ENCODE measurements at regions not wholly inside any gene's neighbourhood (a gene's known extent, or its start where the extent isn't known, plus 50 kb on each side); places are given as distances from the start of the nearest gene placed in this dataset.

DNA sequence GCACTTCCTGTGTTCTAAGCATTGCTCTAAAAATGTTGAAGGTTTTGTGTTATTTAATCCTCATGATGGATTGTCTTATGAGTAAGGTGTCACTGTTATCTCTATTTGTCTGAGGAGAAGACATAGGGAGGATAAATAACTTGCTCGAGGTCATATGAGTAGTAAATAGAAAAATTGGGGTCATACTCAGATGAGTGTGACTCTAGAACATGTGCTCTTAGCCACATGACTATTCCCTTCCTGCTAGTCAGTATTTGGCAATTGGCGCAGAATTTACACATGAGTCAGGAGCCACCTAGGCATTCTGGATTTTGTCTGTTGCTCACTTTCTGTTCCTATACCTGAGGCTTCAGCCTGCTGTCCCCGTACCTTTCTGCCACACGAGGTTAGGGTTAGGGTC is 234.6 kb upstream of the CD180 start:
- ChIA-PET POLR2A (no interaction called here), CTCF (interaction anchor here (1.1 kb wide), 1 partner anchor 12 kb away, joined by 3 read pairs; no protein-coding TSS in a partner anchor)
- TF ChIP-seq, protein P1, sequence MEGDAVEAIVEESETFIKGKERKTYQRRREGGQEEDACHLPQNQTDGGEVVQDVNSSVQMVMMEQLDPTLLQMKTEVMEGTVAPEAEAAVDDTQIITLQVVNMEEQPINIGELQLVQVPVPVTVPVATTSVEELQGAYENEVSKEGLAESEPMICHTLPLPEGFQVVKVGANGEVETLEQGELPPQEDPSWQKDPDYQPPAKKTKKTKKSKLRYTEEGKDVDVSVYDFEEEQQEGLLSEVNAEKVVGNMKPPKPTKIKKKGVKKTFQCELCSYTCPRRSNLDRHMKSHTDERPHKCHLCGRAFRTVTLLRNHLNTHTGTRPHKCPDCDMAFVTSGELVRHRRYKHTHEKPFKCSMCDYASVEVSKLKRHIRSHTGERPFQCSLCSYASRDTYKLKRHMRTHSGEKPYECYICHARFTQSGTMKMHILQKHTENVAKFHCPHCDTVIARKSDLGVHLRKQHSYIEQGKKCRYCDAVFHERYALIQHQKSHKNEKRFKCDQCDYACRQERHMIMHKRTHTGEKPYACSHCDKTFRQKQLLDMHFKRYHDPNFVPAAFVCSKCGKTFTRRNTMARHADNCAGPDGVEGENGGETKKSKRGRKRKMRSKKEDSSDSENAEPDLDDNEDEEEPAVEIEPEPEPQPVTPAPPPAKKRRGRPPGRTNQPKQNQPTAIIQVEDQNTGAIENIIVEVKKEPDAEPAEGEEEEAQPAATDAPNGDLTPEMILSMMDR (IDR thresholded peaks at IDR 0.05; ENCODE audit: control extremely low read depth, extremely low read depth, low read depth, missing control alignments) = no peak
- no peak for DNase-seq (ENCODE audit: extremely low spot score)

DNA sequence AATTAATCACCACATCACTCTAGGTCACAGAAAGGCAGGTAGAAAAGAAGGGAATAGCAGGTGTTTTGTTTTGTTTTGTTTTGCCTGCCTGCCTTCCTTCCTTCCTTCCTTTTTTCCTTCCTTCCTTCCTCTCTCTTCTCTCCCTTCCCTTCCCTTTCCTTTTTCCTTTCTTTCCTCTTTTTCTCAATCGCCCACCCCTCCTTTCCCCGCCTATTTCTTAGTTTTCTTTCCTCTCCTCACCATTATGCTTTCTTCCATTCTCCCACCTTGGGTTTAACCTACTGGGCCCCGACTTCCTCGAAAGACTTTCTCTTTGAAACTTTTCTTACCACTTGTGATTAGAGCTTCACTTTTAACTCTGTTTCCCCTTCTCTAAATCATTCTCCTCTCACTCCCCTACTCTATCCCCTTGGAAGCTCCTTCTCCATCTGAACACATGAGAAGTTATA is 231.3 kb upstream of the CD180 start:
- ChIA-PET CTCF (interaction anchor here (1.5 kb wide), 2 partner anchors 10 to 19 kb away, joined by 3 to 4 read pairs; no protein-coding TSS in a partner anchor), POLR2A (no interaction called here)
- no peak for DNase-seq (ENCODE audit: extremely low spot score)
- TF ChIP-seq, protein P1 (IDR thresholded peaks at IDR 0.05; ENCODE audit: control extremely low read depth, extremely low read depth, low read depth, missing control alignments) = no peak

DNA sequence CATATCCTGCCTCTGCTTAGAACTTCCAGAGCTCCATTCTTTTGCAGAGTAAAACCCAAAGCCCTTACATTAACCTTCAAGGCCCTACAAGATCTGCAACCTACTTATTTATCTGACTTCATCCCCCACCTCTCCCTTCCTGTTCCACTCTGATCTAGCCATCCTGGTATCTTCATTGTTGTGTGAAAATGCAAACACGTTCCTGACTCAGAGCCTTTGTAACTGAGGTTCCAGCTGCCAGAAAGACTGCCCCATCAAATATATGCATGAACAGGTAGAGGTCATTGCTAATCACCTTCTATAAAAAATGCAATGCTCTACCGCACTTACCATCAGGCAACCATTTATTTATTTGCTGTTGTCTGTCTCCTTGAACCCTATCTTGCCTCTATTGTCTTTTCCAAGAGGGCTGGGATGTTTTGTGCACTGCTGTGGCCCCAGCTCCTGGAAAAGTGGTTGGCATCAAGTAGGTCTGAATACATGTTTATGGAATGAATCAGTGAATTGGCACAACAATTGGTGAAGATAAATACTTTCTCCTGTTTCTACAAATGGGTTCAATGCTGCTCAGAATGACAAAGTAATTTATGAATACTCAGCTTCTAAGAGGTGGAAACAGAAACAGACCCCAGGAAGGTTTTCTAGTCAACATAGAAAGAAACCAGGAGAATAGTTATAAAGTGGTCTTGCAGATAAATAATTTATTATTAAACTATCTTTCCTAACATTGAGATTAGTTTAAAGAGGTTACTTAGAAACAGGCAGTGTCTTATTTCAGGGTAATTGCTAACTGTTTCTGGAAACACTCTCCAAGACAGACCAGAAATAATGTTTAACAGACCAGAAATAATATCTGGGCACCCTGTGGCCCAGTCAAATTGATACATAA is 230.6 kb upstream of the CD180 start:
- DNase-seq (ENCODE audit: extremely low spot score) = no peak
- ChIA-PET POLR2A (no interaction called here), CTCF (interaction anchor here (1.5 kb wide), 1 partner anchor 10 kb away, joined by 4 read pairs; no protein-coding TSS in a partner anchor)
- TF ChIP-seq, protein P1 (IDR thresholded peaks at IDR 0.05; ENCODE audit: control extremely low read depth, extremely low read depth, low read depth, missing control alignments) = no peak

DNA sequence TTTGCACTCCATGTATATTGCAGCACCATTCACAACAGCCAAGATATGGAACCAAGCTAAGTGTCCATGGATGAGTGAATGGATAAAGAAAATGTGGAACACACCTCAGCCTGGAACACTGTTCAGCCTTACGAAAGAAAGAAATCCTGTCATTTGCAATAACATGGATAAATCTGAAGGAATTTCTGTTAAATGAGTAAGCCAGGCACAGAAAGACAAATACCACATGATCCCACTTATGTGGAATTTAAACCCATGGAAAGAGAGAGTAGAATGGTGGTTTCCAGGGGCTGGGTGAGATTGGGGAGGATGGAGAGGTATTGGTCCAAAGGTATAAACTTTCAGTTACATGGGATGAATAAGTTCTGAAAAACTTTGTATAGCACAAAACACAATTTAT is 228.9 kb upstream of the CD180 start:
- ChIA-PET POLR2A (no interaction called here), CTCF (no interaction called here)
- DNase-seq (ENCODE audit: extremely low spot score) = no peak
- TF ChIP-seq, protein P1 (IDR thresholded peaks at IDR 0.05; ENCODE audit: control extremely low read depth, extremely low read depth, low read depth, missing control alignments) = no peak

DNA sequence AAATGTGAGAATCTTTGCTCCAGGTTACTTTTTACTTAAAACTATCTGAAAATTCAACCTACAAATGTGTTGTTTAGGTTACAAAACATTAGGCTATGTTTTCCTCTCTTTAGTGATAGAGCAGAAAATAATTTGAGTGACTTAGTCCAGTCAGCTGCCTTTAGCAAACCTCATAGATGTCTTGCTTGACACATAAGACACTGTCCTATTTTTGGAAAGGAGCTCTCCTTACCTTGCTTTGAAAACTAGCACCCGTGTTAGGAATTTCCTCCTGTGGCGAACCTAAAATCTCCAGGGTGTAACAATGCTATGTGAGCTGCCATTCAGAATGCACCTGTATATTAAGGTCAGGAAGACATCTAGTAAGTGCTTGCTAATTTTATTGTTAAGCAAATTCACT is 221.2 kb upstream of the CD180 start:
- DNase-seq (ENCODE audit: extremely low spot score) = no peak
- ChIA-PET CTCF (interaction anchor here (1.1 to 1.2 kb wide), 2 partner anchors 10 to 13 kb away, joined by 3 to 4 read pairs; no protein-coding TSS in a partner anchor), POLR2A (no interaction called here)
- TF ChIP-seq, protein P1 (IDR thresholded peaks at IDR 0.05; ENCODE audit: control extremely low read depth, extremely low read depth, low read depth, missing control alignments) = no peak

DNA sequence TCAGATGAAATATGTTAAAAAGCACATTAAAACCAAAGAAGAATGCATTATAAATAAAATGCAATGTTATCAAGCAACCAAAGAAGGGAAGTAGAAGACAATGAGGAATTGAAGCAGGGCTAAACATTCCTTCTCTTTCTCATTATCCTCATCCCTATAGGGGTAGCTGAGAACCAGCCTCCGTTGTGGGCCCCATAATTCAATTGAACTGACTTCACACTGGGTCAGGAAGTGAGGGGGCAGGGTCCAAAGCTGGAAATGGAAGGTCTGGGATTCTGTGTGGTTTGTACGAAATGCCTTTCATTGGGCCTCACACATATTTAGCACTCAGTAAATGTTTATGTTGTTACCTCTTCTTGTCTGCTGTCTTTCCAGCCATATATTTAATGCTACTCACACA is 220.4 kb upstream of the CD180 start:
- CTCF ChIA-PET = interaction anchor here (1.1 to 1.2 kb wide), 2 partner anchors 11 to 12 kb away, joined by 3 to 4 read pairs; no protein-coding TSS in a partner anchor
- POLR2A ChIA-PET = no interaction called here
- DNase-seq (ENCODE audit: extremely low spot score) = no peak
- TF ChIP-seq, protein P1 (IDR thresholded peaks at IDR 0.05; ENCODE audit: control extremely low read depth, extremely low read depth, low read depth, missing control alignments) = no peak

Data from GM10248 (cell line).